ENCODE measurements at regions not wholly inside any gene's neighbourhood (a gene's known extent, or its start where the extent isn't known, plus 50 kb on each side); places are given as distances from the start of the nearest gene placed in this dataset.

- H3K4me3 ChIP-seq (ENCODE audit: low read length, poor library complexity, severe bottlenecking) = no peak overlapping the region
- no peaks in the 10 kb centered on the region for H3K79me2 ChIP-seq (ENCODE audit: insufficient read depth, low read length)
- no peak overlapping the region for H2AFZ ChIP-seq (ENCODE audit: low read length)
- H3K27me3 ChIP-seq (ENCODE audit: insufficient read depth, low read length, poor library complexity, severe bottlenecking) = no peaks in the 10 kb centered on the region
- TF ChIP-seq, protein P1, sequence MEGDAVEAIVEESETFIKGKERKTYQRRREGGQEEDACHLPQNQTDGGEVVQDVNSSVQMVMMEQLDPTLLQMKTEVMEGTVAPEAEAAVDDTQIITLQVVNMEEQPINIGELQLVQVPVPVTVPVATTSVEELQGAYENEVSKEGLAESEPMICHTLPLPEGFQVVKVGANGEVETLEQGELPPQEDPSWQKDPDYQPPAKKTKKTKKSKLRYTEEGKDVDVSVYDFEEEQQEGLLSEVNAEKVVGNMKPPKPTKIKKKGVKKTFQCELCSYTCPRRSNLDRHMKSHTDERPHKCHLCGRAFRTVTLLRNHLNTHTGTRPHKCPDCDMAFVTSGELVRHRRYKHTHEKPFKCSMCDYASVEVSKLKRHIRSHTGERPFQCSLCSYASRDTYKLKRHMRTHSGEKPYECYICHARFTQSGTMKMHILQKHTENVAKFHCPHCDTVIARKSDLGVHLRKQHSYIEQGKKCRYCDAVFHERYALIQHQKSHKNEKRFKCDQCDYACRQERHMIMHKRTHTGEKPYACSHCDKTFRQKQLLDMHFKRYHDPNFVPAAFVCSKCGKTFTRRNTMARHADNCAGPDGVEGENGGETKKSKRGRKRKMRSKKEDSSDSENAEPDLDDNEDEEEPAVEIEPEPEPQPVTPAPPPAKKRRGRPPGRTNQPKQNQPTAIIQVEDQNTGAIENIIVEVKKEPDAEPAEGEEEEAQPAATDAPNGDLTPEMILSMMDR (conservative IDR thresholded peaks at IDR 0.05; ENCODE audit: low read length) = no peak
- no peak for TF ChIP-seq EZH2phosphoT487 (IDR thresholded peaks at IDR 0.05; ENCODE audit: borderline replicate concordance)
- H3K9me2 ChIP-seq (replicated peaks; ENCODE audit: low read depth, low read length) = no peaks in the 10 kb centered on the region
- no peaks in the 10 kb centered on the region for H3F3A ChIP-seq (ENCODE audit: low read depth)
- H3K4me2 ChIP-seq (ENCODE audit: low read depth, low read length, poor library complexity, severe bottlenecking) = no peak overlapping the region
- H3K9ac ChIP-seq (ENCODE audit: low read depth, low read length, poor library complexity, severe bottlenecking) = no peak overlapping the region
- H4K20me1 ChIP-seq (ENCODE audit: insufficient read depth, low read length, poor library complexity, severe bottlenecking) = no peaks in the 10 kb centered on the region
- no peaks in the 10 kb centered on the region for H3K4me1 ChIP-seq (ENCODE audit: insufficient read depth, low read length, poor library complexity, severe bottlenecking)
- no peaks in the 10 kb centered on the region for H3K9me3 ChIP-seq (ENCODE audit: insufficient read depth, low read depth, low read length)
- no peaks in the 10 kb centered on the region for H3K36me3 ChIP-seq (ENCODE audit: insufficient read depth, low read length)
Observed at GRCh38 chr16:51225878-51226277, 74.8 kb upstream of the SALL1 start.

DNA sequence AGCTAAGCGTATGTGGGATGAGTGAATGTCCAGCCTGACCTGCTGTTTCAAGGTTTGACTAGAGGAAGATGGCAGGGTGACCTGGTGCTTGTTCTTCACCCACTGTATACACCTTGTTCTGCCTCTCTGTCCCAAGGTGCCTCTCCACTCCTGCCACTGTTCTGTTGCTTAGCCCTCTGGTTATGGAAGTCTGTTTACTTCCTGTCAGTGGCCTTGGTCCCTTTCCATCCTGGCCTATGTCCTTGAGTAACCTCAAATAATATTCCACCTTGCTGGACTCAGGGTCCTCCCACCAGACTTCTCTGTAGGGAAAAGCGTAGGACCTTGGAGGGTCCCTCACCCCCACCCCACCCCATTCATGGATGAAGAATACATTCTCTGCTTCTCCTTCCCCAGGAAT lies 73.2 kb upstream of the SALL1 start:
- H3K27me3 ChIP-seq (ENCODE audit: insufficient read depth, low read length, poor library complexity, severe bottlenecking) = no peaks in the 10 kb centered on the region
- H3K9me3 ChIP-seq (ENCODE audit: insufficient read depth, low read depth, low read length) = no peaks in the 10 kb centered on the region
- H3K36me3 ChIP-seq (ENCODE audit: insufficient read depth, low read length) = no peaks in the 10 kb centered on the region
- H3K4me1 ChIP-seq (ENCODE audit: insufficient read depth, low read length, poor library complexity, severe bottlenecking) = no peaks in the 10 kb centered on the region
- TF ChIP-seq, protein P1 (conservative IDR thresholded peaks at IDR 0.05; ENCODE audit: low read length) = no peak
- no peak for TF ChIP-seq EZH2phosphoT487 (IDR thresholded peaks at IDR 0.05; ENCODE audit: borderline replicate concordance)
- no peak overlapping the region for H3K4me2 ChIP-seq (ENCODE audit: low read depth, low read length, poor library complexity, severe bottlenecking)
- H4K20me1 ChIP-seq (ENCODE audit: insufficient read depth, low read length, poor library complexity, severe bottlenecking) = no peaks in the 10 kb centered on the region
- H3K9me2 ChIP-seq (replicated peaks; ENCODE audit: low read depth, low read length) = no peaks in the 10 kb centered on the region
- H3K79me2 ChIP-seq (ENCODE audit: insufficient read depth, low read length) = no peaks in the 10 kb centered on the region
- H3K9ac ChIP-seq (ENCODE audit: low read depth, low read length, poor library complexity, severe bottlenecking) = no peak overlapping the region
- H3K4me3 ChIP-seq (ENCODE audit: low read length, poor library complexity, severe bottlenecking) = no peak overlapping the region
- H3F3A ChIP-seq (ENCODE audit: low read depth) = no peaks in the 10 kb centered on the region
- no peak overlapping the region for H2AFZ ChIP-seq (ENCODE audit: low read length)

DNA sequence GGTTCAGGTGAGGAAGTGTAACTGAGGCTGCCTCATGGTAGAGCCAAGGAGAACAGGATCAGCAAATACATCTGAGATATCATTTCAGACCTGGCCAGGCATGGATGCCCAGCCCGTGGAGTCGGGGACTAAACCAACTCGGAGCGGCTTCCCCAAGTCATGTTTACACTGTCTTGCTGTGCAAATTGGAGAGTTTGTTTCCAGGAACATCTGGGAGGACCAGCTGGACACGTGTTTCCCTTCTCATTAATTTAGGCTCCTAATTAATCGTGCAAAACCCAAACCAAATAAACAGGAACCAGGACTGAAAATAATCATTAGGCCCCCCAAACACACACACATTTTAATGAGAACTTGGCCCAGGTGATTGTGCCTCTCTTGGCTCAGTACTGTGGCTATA lies 70.9 kb upstream of the SALL1 start:
- Histone ChIP-seq H3K9me3 (ENCODE audit: insufficient read depth, low read depth, low read length) (no peaks in the 10 kb centered on the region), H3F3A (ENCODE audit: low read depth) (no peaks in the 10 kb centered on the region), H3K4me1 (ENCODE audit: insufficient read depth, low read length, poor library complexity, severe bottlenecking) (no peaks in the 10 kb centered on the region), H2AFZ (ENCODE audit: low read length) (no peak overlapping the region), H3K27me3 (ENCODE audit: insufficient read depth, low read length, poor library complexity, severe bottlenecking) (no peaks in the 10 kb centered on the region), H3K4me2 (ENCODE audit: low read depth, low read length, poor library complexity, severe bottlenecking) (no peak overlapping the region), H3K4me3 (ENCODE audit: low read length, poor library complexity, severe bottlenecking) (no peak overlapping the region), H4K20me1 (ENCODE audit: insufficient read depth, low read length, poor library complexity, severe bottlenecking) (no peaks in the 10 kb centered on the region), H3K36me3 (ENCODE audit: insufficient read depth, low read length) (no peaks in the 10 kb centered on the region), H3K79me2 (ENCODE audit: insufficient read depth, low read length) (no peaks in the 10 kb centered on the region), H3K9me2 (replicated peaks; ENCODE audit: low read depth, low read length) (no peaks in the 10 kb centered on the region), H3K9ac (ENCODE audit: low read depth, low read length, poor library complexity, severe bottlenecking) (no peak overlapping the region)
- TF ChIP-seq, protein P1 (conservative IDR thresholded peaks at IDR 0.05; ENCODE audit: low read length) = no peak
- no peak for TF ChIP-seq EZH2phosphoT487 (IDR thresholded peaks at IDR 0.05; ENCODE audit: borderline replicate concordance)
